ENCODE measurements at regions not wholly inside any gene's neighbourhood (a gene's known extent, or its start where the extent isn't known, plus 50 kb on each side); places are given as distances from the start of the nearest gene placed in this dataset.

DNA sequence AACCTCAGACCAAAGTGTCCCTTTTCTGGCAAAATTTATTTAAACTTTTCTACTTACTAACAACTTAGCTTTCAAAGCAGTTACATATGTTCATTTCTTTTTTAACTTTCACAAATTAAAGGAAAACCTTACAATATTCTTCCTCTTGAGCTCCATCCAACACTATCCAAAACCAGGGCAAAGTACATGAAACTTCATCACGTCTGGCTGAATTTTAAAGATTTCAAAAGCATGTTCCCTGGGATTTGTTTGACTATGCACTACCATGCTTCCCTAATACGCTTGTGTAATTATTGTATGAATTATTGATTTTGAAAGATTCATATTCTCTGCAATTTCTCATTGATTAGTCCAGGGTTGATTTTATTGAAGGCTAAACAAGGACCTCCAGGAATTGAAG lies 343.1 kb upstream of the TMPO start:
- TF ChIP-seq POLR2A (IDR thresholded peaks at IDR 0.05; ENCODE audit: low read length): no peak
- TF ChIP-seq GATA1 (IDR thresholded peaks at IDR 0.05; ENCODE audit: low read depth, low read length): no peak
- DNase-seq: no peak

- no peak for DNase-seq
Measured at GRCh38 chr12:98172801-98173200, 342.6 kb upstream of the TMPO start.

GRCh38 chr12:98173773-98174427 lies 341.5 kb upstream of the TMPO start:
- TF ChIP-seq POLR2A (IDR thresholded peaks at IDR 0.05; ENCODE audit: low read length) (no peak), GATA1 (IDR thresholded peaks at IDR 0.05; ENCODE audit: low read depth, low read length) (no peak)
- no peak for DNase-seq

More at GRCh38 chr12:98172801-98173200, 342.6 kb upstream of the TMPO start:
- TF ChIP-seq POLR2A (IDR thresholded peaks at IDR 0.05; ENCODE audit: low read length): no peak
- TF ChIP-seq GATA1 (IDR thresholded peaks at IDR 0.05; ENCODE audit: low read depth, low read length): no peak

GRCh38 chr12:98174428-98174809 lies 341.0 kb upstream of the TMPO start:
- DNase-seq: no peak
- TF ChIP-seq GATA1 (IDR thresholded peaks at IDR 0.05; ENCODE audit: low read depth, low read length) (no peak), POLR2A (IDR thresholded peaks at IDR 0.05; ENCODE audit: low read length) (no peak)

DNA sequence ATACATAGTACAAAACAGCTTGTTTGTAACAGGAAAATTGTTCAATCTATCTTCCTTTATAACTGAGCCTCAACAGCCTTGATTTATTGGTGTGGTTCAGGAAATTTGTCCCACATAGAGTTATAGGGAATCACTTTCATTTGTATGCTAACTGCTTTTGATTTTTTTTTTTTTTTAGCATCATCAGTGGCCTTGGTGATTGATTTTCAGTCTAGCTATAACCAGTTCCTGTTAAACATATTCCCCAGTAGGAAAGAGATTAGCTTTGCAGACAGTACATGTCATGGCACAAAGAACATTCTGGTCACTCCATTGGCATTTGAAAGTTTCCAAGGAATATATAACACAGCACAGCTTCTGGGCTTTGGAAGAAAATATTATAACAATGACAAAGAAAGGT lies 337.3 kb upstream of the TMPO start:
- TF ChIP-seq GATA1 (IDR thresholded peaks at IDR 0.05; ENCODE audit: low read depth, low read length): no peak
- TF ChIP-seq POLR2A (IDR thresholded peaks at IDR 0.05; ENCODE audit: low read length): no peak
- no peak for DNase-seq

DNA sequence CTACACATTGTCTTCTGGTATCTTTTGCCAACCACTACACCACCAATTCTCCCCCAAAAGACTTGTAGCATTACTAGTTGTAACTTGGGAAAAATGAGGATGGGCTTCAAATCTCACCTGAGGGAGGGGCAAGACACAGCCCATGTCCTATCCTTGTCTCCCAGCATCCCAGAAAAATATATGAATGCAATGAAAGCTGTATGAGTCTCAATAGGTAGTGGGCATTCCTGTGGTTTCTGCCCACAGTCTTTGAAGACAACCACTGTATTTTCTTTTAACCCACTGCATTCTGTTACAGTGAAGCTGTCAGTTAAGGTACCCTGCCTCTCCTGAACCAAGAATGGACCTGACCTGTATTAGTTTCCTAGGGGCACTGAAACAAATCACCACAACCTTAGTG lies 336.2 kb upstream of the TMPO start:
- DNase-seq: no peak
- no peak for TF ChIP-seq POLR2A (IDR thresholded peaks at IDR 0.05; ENCODE audit: low read length)
- TF ChIP-seq GATA1 (IDR thresholded peaks at IDR 0.05; ENCODE audit: low read depth, low read length): no peak

DNA sequence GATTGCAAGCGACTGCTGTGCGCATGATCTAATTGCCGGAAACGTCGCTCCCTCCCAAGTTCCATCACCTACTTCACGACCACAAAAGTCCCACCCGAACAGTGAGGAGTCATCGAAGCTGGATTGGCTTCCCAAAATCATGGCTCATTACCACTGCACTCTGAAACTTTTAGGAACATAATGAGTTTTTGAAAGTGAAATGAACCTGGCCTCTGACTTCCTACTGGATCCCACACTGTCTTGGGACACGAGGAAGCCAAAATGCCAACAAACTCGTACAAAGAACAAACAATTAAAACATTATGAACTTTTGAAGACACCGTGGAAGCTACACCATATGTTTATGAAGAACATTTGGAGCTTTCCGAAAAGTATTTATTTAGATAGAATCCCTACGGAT lies 334.8 kb upstream of the TMPO start:
- DNase-seq: no peak
- no peak for TF ChIP-seq POLR2A (IDR thresholded peaks at IDR 0.05; ENCODE audit: low read length)

DNA sequence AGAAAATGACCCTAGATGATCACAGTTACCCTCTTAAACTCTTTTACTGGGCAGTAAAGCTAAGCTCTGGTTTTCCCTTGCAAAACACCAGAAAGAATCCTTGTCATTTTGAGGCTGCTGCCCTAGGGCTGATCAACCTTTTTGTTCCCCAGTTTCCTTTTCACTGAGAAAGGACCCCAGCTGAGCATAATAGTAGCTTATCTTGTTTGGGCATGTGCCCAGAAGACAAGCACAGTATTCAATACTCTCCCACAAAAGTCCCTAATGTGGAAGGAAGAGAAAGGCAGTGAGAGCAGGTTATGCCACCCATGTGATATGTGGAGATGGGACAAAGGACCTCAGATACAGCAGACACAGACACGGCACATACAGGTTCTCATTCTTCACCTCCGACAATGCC lies 332.6 kb upstream of the TMPO start:
- TF ChIP-seq GATA1 (IDR thresholded peaks at IDR 0.05; ENCODE audit: low read depth, low read length): no peak
- TF ChIP-seq POLR2A (IDR thresholded peaks at IDR 0.05; ENCODE audit: low read length): no peak
- no peak for DNase-seq

DNA sequence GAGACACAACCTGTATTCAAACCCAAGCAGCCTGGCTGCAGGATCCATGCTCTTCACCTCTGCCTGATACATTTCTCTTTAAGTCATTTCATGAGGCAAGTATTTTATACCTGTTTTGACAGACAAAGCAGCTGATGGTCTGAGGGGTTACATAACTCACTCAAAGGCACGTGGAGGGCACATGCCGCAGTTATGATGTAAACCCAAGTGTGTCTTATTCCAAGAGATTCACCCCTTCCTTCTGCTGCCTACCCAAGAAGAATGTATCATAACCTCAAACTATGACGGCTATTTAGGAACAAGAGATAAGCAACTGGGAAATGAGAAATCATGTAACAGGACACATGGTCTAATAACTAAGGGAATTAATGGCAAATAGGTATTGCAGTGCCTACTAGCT lies 329.8 kb upstream of the TMPO start:
- TF ChIP-seq POLR2A (IDR thresholded peaks at IDR 0.05; ENCODE audit: low read length): no peak
- no peak for TF ChIP-seq GATA1 (IDR thresholded peaks at IDR 0.05; ENCODE audit: low read depth, low read length)
- DNase-seq: no peak

DNA sequence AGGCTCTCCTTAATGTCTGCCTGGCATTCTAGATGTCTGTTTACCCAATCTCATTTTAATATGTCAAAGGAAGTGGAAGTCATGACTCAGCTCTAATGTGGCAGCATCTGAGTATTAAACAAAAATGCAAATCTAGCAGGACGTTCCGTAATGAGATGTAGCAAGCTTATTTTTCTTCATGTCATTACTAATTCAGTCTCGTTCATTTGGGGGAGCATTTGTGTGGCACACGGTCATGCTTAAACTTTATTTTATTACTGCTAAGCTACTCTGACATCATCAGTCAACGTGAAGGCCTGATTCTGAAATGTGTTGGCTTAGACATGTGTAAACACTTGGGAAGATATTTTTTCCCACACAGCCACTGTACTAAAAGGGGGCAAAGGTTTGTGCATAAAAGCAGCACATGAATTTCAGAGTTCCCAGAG lies 326.7 kb upstream of the TMPO start:
- DNase-seq: no peak
- TF ChIP-seq POLR2A (IDR thresholded peaks at IDR 0.05; ENCODE audit: low read length) (no peak), GATA1 (IDR thresholded peaks at IDR 0.05; ENCODE audit: low read depth, low read length) (no peak)

DNA sequence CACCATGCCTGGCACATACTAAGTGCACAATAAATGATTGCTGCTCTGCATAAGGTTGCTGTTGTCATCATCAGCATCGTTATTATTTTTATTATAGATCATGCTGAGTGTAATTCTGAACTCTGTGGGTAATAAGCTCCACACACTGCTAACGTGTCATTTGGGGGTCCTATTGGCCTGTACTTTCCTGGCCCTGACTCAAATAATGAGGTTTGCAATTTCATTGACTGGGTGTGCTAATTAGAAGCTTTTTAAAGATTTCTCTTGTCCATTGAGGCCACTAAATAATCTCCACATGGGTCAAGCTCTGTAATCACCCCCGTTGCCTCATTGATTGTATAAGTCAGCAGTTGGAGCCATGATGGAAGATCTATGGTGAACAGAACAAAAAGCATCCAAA lies 320.8 kb upstream of the TMPO start:
- no peak for TF ChIP-seq POLR2A (IDR thresholded peaks at IDR 0.05; ENCODE audit: low read length)
- no peak for TF ChIP-seq GATA1 (IDR thresholded peaks at IDR 0.05; ENCODE audit: low read depth, low read length)
- no peak for DNase-seq

DNA sequence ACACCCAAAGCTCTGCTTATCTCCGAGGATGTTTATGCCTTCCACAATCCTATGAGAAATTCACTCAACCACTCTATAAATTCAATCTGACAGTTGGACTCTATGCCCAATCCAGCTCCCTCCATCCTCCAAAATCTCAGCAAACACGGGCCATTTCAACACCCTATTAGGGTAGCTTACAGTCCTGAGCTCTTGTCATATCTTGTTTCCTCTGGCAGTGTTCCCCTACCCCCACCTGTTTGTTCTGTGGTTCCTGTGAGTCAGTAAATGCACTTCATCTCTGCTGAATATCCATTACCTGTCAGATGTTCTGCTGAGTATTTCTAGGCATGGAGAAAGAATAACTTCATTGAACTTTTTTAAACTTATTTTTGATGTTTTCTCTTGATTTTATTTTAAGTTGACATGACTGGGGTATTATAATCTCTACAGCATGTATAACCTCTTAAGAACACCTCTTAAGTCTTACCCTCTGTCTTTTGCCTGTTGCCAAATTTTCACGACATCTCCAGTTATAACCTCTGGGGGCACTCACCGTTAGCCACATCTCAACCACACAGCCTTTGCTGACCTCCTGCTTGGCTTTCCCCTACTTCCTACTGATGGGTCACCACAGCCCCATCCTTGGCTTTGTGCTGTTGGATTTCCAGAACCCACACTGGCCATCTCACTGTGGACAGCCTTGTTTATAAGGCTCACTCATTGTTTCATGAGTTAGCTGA lies 317.0 kb upstream of the TMPO start:
- DNase-seq: no peak
- TF ChIP-seq GATA1 (IDR thresholded peaks at IDR 0.05; ENCODE audit: low read depth, low read length) (no peak), POLR2A (IDR thresholded peaks at IDR 0.05; ENCODE audit: low read length) (no peak)

- DNase-seq: no peak
- TF ChIP-seq POLR2A (IDR thresholded peaks at IDR 0.05; ENCODE audit: low read length) (no peak), GATA1 (IDR thresholded peaks at IDR 0.05; ENCODE audit: low read depth, low read length) (no peak)
Measured at GRCh38 chr12:98208816-98209215, 306.6 kb upstream of the TMPO start.

DNA sequence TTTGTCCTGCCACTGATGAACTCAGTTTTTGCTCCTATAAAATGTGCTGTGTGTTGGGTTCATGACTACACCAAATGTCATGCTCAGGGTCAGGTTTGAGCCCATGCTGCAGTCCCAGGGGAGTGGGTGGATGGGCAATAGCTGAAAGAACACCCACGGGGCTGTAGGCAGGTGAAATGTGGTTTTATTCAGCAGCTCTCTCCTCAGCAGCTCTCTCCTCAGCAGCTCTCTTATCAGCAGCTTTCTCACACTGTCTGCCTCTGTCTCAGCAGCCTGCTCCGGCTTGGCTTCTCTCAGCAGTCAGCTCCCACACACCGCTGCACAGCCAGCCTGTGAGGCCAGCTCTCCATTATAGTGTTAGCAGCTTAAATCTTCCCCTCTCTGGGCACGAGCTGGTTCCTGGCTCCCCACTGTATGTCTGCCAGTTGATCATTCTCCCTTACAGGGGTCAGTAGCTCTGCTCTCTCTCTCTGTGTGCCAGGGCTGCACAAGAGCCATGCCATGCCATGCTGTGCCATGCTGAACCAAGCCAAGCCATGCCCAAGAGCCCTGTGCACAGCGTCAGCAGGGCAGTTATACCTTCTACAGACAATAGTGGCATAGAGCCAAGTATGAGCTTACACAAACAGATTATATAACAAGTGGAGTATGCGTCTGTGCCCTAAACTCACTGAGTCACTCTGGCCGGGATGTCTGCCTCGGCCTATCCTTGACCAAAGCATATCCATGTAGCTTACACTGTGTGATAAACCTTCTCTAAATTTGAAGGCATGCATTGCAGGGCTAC lies 303.3 kb upstream of the TMPO start:
- no peak for TF ChIP-seq POLR2A (IDR thresholded peaks at IDR 0.05; ENCODE audit: low read length)
- no peak for TF ChIP-seq GATA1 (IDR thresholded peaks at IDR 0.05; ENCODE audit: low read depth, low read length)
- DNase-seq: no peak
